22Rv1 (cell line): ENCODE measurements at regions not wholly inside any gene's neighbourhood (a gene's known extent, or its start where the extent isn't known, plus 50 kb on each side); places are given as distances from the start of the nearest gene placed in this dataset.

Experiments
- ZFX ChIP-seq: fragments of 450-650 bp; IDR thresholded peaks from 2 replicates; pipeline ENCODE4 v1.6.1; 2017; ENCODE audit warnings: antibody characterized with exemption, borderline replicate concordance
- TF ChIP-seq, protein P1 (sequence below): fragments of 450-650 bp; IDR thresholded peaks from 2 replicates; pipeline ENCODE4 v1.5.1; 2017; ENCODE audit warnings: mild to moderate bottlenecking

DNA sequence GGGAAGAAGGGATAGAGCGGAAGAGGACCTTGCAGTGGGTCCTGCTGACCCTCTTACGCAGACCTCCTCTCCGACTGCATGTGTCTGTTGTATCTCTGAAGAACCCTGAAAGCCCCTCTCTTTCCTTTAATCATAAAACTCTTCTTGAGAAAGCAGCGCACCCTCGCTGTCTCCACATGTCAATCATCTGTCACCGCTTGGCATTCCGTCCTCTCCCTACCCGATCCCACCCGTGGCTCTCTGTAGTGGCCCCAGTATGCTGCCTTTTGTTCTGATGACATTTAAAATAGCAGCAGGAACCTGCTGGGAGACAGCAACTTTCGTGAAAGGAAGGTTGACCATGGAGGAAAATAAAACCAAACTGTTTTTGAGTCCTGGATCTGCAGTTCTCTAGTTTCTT, 582.9 kb upstream of the SALL3 start:
- TF ChIP-seq, protein P1, sequence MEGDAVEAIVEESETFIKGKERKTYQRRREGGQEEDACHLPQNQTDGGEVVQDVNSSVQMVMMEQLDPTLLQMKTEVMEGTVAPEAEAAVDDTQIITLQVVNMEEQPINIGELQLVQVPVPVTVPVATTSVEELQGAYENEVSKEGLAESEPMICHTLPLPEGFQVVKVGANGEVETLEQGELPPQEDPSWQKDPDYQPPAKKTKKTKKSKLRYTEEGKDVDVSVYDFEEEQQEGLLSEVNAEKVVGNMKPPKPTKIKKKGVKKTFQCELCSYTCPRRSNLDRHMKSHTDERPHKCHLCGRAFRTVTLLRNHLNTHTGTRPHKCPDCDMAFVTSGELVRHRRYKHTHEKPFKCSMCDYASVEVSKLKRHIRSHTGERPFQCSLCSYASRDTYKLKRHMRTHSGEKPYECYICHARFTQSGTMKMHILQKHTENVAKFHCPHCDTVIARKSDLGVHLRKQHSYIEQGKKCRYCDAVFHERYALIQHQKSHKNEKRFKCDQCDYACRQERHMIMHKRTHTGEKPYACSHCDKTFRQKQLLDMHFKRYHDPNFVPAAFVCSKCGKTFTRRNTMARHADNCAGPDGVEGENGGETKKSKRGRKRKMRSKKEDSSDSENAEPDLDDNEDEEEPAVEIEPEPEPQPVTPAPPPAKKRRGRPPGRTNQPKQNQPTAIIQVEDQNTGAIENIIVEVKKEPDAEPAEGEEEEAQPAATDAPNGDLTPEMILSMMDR, result no peak
- TF ChIP-seq ZFX, result no peak
